SKM-1 treated with dmso at 0.1 percent for 144 hours (cell line): ENCODE measurements at regions not wholly inside any gene's neighbourhood (a gene's known extent, or its start where the extent isn't known, plus 50 kb on each side); places are given as distances from the start of the nearest gene placed in this dataset.
"Not testable (repeated sequence)": the region's sequence is repeated elsewhere in the genome, so short reads cannot be mapped to it uniquely, and the experiment has no call there.

Experiments used
- DNase-seq: peaks from one replicate; lab custom pipeline; 2025; ENCODE audit not compliant: unreplicated experiment; lab: John Stamatoyannopoulos, UW

DNA sequence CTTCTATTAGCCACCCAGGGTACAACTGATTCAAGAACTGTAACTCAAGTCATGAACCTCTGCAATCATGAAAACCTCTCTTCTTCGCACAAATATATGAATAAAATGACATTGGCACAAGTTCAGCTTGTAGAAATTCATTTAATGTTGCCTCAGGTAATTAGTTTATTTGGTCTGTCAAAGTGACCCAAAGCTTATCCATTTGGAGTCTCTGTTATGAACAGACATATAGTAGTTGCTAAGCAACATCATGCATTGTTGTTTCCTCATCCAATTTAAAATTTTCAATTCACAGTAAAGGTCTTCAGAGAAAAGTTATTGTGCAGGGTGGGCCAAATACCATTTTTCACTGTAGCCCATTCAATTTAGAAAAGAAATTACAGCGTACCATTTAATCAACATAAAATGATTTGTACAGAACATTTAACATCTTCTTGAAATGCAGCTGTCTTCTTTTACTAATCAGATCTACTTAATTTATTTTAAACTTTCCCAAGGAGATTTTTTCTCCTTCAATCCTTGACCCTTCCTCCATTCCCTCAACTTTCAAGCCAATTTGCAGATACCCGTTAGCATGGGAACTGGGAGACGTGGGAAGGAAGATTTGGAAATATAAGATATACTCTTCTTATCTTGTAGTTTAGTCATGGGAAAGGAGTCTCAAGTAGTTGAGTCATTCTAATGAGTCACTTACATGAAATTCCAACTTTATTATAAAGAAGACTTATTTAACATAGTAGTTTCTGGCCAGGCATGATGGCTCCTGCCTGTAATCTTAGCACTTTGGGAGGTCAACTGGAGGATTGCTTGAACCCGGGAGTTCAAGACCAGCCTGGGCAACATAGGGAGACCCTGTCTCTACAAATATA lies 231.3 kb downstream of the ATPSCKMT start:
- no peak for DNase-seq

DNA sequence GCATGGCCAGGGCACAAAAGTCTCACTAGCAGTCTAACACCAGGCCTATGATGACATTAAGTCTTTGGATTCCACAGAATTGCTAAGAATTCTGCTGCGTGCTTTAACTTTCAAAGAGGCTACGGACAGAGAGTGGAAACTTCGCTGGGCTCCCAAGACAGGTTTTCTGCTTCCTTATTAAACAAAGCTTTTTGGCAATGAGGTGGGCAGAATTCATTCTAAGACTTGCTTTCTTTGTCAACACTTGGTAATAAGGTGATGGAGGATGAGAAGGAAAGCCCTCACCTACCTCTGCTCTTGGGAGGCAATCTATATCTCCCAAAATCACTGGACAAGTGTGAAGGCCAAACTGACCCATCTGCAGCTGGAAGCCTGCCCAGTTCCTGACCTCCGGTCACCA lies 231.9 kb downstream of the ATPSCKMT start:
- DNase-seq: no peak

DNA sequence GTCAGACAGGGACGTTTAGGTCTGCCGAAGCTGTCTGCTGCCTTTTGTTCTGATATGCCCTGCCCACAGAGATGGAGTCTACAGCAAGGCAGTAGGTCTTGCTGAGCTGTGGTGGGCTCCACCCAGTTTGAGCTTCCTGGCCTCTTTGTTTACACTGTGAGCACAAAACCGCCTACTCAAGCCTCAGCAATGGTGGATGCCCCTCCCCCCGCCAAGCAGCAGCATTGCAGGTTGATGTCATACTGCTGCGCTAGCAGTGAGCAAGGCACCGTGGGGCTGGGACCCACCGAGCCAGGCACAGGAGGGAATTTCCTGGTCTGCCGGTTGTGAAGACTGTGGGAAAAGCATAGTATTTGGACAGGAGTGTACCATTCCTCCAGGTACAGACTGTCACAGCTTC lies 233.1 kb downstream of the ATPSCKMT start:
- DNase-seq: not testable (repeated sequence)

DNA sequence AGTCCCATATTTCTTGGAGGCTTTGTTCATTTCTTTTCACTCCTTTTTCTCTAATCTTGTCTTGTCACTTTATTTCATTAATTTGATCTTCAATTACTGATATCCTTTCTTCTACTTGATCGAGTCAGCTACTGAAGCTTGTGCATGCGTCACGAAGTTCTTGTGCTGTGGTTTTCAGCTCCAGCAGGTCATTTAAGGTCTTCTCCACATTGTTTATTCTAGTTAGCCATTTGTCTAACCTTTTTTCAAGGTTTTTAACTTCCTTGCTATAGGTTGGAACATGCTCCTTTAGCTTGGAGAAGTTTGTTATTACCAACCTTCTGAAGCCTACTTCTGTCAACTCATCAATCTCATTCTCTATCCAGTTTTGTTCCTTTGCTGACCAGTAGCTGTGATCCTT lies 234.0 kb downstream of the ATPSCKMT start:
- not testable (repeated sequence) for DNase-seq

DNA sequence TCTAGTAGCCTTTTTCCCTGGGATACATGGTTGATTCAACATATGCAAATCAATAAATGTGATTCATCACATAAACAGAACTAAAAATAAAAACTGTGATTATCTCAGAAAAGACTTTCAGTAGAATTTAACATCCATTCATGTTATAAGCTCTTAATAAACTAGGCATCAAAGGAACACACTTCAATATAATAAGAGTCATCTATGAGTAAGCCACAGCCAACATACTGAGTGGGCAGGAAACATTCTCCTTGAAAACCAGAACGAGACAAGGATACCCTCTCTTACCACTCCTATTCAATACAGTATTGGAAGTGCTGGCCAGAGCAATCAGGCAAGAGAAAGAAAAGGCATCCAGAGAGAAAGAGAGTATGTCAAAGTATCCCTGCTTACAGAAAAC lies 239.9 kb downstream of the ATPSCKMT start:
- no peak for DNase-seq

DNA sequence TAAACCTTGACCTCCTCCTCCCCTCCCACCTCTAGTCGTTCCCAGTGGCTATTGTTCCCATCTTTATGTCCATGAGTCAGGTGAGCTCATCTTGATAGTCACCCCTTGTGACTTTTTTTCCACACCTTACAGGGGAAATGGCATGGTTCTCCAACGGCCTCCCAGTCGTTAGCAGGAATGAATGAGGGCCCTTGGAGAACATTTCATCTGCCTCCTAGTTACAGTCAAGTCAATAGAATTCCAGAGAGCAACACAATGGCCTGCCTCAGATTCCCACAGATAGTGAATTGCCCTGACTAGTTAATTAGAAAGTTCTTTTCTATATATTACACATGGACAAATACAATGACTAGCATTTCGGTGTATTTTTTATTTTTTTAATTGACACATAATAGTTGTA lies 262.6 kb downstream of the ATPSCKMT start:
- no peak for DNase-seq

DNA sequence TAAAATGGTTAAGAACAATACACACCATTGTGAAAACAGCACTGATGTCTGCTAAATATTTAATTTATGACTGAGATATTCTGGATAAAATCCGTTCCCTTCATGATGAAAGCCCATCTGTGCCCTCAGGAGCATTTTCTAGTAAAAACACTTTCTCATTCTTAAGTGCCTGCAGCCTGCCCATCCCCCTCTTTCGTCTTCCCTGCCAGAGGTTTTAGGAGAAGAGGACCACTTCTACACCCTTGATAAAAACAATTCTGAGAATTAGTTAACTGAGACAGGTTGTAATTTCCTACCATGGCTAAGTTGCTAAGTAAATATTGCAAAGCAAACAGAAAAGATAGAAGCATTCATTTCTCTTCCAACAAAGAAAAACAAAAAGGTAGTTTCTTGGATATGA lies 272.6 kb downstream of the ATPSCKMT start:
- DNase-seq: no peak

DNA sequence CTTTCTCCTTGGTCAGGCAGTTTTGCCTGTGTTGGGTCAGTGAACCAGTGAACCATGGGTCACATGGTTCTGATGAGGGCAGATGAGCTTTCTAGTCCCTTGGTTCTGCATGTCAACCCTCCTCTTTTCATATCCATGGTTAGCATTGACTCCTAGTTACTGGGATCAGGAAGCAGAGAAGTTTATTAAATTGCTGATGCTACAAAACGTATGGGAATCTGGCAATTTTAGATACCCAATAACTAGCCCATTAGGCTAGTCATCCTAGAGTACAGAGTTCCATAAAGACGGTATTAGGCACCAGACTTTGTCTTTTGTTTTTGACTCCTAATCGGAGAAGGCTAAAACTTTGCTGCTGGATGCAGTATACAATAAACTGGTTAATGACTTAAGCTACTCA lies 273.1 kb downstream of the ATPSCKMT start:
- DNase-seq: no peak

DNA sequence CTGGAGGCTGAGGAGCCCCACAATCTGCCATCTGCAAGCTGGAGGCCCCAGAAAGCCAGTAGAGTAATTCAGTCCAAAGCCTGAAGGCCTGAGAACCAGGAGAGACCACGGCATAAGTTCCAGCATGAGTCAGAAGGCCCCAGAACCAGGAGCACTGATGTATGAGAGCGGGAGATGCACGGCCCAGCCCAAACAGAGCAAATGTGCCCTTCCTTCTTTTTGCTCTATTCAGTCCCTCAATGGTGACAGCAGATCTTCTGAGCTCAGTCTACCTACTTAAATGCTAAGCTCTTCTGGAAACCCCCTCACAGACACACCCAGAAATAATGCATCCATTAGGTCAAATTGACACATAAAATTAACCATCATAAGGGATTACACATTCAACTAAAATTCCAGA lies 277.6 kb downstream of the ATPSCKMT start:
- DNase-seq: no peak

DNA sequence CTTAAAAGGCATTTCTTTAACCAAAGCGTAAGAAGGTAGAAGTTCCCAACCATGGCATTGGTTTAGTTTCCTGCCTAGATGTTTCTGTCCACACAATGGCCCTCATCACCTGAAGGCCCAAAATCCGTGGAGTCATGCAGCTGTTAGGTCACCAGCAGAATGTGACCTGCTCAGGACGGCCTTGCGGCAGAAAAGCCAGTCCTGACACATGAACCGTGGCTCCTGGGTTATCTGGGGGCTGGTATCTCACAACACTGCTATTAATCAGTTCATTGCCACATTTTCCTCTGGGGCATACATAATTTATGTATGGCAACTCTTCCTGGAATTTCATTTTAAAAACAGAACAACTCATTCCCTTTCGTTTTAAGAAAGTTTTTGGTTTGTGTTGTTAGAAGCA lies 278.4 kb downstream of the ATPSCKMT start:
- no peak for DNase-seq

DNA sequence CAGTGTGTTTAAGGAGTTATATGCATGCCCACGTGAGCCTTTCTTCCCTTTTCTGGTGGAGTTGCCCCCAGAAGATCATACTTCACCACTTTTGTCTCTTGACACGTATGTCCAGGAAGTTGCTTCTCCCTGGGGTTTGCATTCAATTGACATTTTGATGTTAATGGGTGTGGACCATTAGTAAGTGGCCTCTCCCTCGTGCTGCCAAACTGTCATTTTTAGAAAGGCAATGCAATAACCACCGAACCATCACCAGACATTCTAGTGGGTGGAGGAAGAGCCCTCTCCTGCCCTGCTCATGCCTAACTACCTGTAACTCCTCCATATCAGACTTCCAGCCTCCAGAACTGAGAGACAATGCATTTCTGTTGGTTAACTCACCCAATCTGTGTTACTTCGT lies 290.8 kb downstream of the ATPSCKMT start:
- no peak for DNase-seq

DNA sequence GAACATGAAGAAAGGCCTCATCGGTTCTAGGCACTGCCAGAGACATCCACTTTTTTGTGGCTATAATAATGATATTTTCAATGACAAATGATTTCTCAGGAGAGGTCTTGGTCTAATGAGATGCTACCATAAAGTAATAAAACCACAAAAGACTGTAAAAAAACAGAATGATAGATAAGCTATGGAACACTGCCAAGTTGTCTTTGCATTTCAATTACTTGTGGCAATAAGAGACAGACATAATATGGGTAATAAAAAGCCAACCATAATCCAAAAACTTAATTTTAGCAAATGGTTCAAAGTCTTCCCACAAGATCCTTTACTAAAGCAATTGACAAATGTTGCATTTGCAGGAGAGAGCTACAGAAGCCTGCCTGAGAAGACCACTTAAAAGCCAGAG lies 292.5 kb downstream of the ATPSCKMT start:
- no peak for DNase-seq

DNA sequence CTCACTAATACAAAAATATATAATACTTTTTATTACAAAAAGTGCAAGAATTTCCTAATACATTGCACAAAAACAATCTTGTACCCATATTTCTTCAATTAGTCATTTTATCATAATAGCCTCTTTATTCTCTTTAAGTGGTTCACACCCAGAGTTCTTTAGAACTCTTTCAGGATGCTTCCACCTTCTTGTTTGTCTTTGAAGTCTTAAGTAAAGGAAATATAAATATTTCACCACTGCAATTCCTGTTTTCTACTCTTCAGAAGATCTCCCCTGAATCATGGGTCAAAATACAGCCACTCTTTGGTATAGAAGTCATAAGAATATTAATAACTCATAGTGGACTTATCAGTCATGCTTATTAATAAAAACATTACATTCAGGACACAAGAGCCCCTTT lies 293.0 kb downstream of the ATPSCKMT start:
- no peak for DNase-seq

DNA sequence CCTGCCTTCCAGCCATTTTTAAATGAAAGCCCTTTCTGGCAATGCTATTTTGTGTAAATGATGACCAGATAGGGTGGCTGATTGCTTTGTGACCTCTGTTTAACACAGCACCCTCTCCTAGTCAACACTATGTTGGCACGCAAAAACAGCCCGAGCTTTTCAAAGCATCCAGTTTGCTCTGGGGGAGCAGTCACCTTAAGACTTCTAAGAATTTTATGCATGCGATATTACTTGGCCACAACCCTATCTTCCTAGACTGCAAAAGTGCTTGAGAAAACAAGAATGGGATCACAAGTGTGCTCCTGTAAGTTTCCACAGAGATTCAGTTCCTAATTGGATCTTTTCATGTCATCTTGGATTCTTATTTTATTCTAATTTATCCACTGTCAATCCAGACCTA lies 294.1 kb downstream of the ATPSCKMT start:
- DNase-seq: no peak

DNA sequence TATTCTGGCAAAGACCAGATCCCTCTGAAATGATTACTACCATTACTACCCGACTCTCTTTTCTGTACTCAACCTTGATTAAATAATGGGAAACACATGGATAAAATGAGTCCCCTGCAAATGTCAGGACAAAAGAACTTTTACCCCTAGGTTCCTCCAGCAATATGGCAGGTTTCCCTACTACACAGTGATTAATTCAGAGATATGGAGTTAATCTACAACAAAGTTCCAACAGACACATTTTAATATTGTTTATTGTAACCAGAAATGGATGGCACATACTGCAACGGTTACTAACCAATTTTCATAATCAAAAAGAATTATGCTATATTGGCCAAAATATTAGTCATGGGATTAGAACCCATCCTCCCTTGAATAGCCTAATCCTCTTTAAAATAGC lies 294.8 kb downstream of the ATPSCKMT start:
- no peak for DNase-seq

DNA sequence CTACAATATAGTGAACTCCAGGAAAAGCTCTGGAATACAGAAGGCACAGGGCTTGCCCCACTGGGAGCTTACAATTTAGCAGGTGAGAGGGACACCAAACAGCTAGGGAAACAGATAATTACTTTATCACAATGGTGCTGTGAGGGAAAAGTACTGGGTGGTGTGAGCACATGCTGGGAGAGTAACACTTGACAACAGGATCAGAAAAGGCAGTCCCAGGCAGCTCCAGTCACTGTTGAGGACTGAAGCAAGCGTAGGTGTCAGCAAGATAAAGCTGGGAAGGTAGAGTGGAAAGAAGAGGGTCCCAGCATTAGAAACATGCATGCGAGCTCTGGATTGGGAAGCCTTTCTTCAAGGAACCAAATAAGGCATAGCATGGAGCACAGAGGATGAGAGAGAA lies 296.0 kb downstream of the ATPSCKMT start:
- DNase-seq: no peak

DNA sequence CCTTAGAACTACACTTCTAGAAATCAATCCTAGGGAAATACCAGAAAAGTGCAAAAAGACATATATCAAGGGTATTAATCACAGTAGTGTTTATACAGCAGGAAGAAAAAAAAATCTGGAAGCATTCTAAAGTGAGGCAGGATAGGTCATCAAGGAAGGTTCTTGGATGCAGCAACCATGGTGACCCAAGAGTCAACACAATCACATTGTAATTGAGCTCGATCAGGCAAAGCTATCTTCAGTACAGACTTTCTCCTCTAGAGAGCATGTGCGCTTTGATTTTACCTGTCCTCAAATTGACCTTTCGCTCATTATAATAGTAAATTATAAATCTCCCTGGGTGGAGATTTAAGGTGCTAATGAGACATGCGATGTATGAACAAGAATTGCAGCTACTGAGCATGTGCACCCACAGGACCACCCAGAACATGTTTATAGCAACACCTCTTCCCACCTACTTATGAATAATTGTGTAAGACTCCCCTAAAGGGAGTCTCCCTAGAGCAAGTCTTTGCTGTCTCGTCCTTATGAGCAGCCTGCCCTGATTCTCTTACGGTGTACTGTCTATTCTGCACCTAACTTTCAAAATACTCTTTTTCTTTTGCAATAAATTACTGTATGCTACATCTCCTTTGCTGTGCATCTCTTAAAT lies 297.7 kb downstream of the ATPSCKMT start:
- no peak for DNase-seq

DNA sequence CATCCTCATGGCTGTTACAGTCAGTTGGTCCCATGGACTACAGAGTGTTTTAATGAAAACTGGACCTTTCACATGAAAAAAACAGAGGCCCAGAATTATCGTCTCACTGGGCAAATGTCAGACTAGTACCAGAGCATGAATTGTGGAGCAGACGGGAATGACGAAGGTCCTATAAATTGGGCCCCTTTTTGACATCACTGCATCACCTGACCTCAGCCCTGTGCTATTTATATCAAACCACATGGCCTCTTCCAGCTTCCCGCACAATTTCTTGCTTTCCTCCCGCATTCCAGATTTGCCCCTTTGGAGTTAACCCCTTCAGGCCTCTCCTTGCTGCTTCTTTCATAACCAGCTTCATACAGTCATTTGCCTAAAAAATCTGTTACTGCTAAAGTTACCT lies 301.7 kb downstream of the ATPSCKMT start:
- DNase-seq: no peak

DNA sequence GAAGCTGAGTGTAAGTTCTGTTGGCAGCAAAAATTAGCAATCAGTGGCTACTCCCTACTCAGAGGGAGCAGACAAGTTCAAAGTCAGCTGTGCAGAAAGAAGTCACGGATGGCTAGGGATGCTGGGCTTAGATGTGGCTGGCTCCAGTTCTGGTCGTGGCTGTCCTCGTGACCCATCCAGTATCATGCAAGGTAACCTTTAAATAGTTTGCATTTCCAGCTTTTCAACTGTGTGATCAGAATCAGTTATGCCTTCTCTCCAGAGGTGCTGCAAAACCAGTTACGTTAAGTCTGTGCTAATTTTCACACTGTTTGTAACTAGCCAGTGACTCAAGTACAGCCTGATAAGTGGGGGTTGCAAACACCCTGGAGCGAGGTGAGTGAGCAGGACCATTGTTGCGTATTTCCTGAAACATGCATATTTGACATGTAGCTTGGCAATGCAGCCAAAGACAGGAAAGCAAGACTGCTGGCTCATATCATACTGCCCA lies 302.4 kb downstream of the ATPSCKMT start:
- no peak for DNase-seq

DNA sequence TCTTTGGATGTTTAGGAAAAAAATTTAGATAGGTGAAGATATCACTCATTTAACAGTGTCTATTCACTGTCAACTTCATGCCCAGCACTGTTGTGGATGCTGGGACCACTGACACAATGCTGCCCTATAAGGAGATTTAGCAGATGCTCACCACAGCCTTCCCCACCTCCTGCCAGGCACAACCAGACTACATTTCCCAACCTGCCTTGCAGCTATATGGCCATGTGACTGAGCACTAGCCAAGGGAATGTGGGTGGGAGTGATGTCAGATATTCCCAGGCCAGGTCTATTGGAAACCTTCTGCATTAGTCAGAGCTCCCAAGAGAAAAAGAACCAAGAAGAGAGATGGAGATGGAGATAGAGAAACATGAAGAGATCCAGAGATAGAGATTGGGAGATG lies 302.6 kb upstream of the TAS2R1 start:
- no peak for DNase-seq

DNA sequence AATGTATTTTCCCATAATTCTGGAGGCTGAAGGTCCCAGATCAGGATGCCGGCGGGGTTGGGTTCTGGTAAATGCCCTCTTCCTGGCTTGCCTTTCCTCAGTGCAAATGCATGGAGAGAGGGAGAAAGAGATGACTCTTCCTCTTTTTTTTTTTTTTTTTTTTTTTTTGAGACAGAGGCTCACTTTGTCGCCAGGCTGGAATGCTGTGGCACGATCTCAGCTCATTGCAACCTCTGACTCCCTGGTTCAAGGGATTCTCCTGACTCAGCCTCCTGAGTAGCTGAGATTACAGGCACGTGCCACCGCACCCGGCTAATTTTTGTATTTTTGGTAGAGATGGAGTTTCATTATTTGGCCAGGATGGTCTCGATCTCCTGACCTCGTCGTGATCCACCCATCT lies 300.0 kb upstream of the TAS2R1 start:
- DNase-seq: no peak

DNA sequence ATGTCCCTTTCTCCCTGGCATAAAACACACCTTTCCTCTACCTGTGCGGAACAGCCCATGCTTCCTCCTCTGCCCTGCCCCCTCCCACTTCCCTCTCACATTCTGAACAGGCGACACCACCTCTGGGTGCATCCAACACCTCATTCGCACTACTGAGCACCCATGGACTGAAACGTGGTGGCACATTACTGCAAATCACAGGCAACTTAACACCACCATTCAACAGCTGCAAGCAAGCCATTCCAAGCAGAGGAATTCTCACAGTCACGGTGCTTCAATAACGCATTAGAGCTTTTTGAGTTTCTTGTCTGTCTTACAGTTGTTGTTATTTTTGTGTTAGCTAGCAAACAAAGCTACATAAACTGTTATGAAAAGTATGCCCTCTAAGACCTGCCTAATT lies 298.2 kb upstream of the TAS2R1 start:
- DNase-seq: no peak
